Left forelimb (tissue), 1 donor: ENCODE measurements at regions not wholly inside any gene's neighbourhood (a gene's known extent, or its start where the extent isn't known, plus 50 kb on each side); places are given as distances from the start of the nearest gene placed in this dataset.
"Not testable (repeated sequence)": the region's sequence is repeated elsewhere in the genome, so short reads cannot be mapped to it uniquely, and the experiment has no call there.

ENCODE experiments used
- DNase-seq: peaks from one replicate; pipeline ENCODE4 v3.0.0-alpha.2; 2018; ENCODE audit warnings: low spot score

- no peak for DNase-seq
These were observed 52.0 kb upstream of the FYN start for GRCh38 chr6:111925296-111925695.

- no peak for DNase-seq
These were observed 53.6 kb upstream of the FYN start for GRCh38 chr6:111926731-111927302.

GRCh38 chr6:111927321-111927720 is 54.1 kb upstream of the FYN start:
- no peak for DNase-seq

GRCh38 chr6:111928139-111928538 is 54.9 kb upstream of the FYN start:
- DNase-seq: no peak

- DNase-seq: not testable (repeated sequence)
These were observed 61.4 kb upstream of the FYN start for GRCh38 chr6:111934611-111935010.

- no peak for DNase-seq
These were observed 63.5 kb upstream of the FYN start for GRCh38 chr6:111936718-111937117.

- no peak for DNase-seq
These were observed 65.5 kb upstream of the FYN start for GRCh38 chr6:111938710-111939109.

GRCh38 chr6:111939902-111940301 is 66.7 kb upstream of the FYN start:
- no peak for DNase-seq

- no peak for DNase-seq
These were observed 67.5 kb upstream of the FYN start for GRCh38 chr6:111940801-111941200.

GRCh38 chr6:111941686-111942330 is 68.6 kb upstream of the FYN start:
- no peak for DNase-seq

- no peak for DNase-seq
These were observed 69.3 kb upstream of the FYN start for GRCh38 chr6:111942561-111942960.

GRCh38 chr6:111943266-111943665 is 70.0 kb upstream of the FYN start:
- no peak for DNase-seq

- DNase-seq: no peak
These were observed 70.5 kb upstream of the FYN start for GRCh38 chr6:111943726-111944125.

- no peak for DNase-seq
These were observed 71.3 kb upstream of the FYN start for GRCh38 chr6:111944541-111944940.

GRCh38 chr6:111949546-111949945 is 76.3 kb upstream of the FYN start:
- DNase-seq: no peak

GRCh38 chr6:111949984-111950383 is 76.7 kb upstream of the FYN start:
- not testable (repeated sequence) for DNase-seq

GRCh38 chr6:111950661-111951496 is 77.6 kb upstream of the FYN start:
- DNase-seq: peak; percentile 82

- DNase-seq: no peak
These were observed 78.3 kb upstream of the FYN start for GRCh38 chr6:111951497-111952085.

- DNase-seq: no peak
These were observed 79.0 kb upstream of the FYN start for GRCh38 chr6:111952274-111952673.

- DNase-seq: no peak
These were observed 79.7 kb upstream of the FYN start for GRCh38 chr6:111952821-111953540.

- DNase-seq: no peak
These were observed 82.8 kb upstream of the FYN start for GRCh38 chr6:111956098-111956497.

GRCh38 chr6:111957623-111958315 is 84.5 kb upstream of the FYN start:
- DNase-seq: no peak
